Limb (tissue), 2 donors: ENCODE measurements at regions not wholly inside any gene's neighbourhood (a gene's known extent, or its start where the extent isn't known, plus 50 kb on each side); places are given as distances from the start of the nearest gene placed in this dataset.

Experiments used
- DNase-seq, 2 donors: peaks; one replicate each; pipeline ENCODE4 v3.0.0-alpha.2; 2016; ENCODE audit errors: extremely low spot score in 2 of 2

- DNase-seq, result no peak
Observed at GRCh38 chr2:150319085-150319484, 168.4 kb downstream of the RND3 start.

- DNase-seq, result no peak
Observed at GRCh38 chr2:150312271-150312670, 175.2 kb downstream of the RND3 start.

GRCh38 chr2:150309311-150310080 lies 178.0 kb downstream of the RND3 start:
- DNase-seq, result no peak

GRCh38 chr2:150307258-150307657 lies 180.2 kb downstream of the RND3 start:
- DNase-seq, result no peak

- DNase-seq, result no peak
Observed at GRCh38 chr2:150303281-150303680, 184.2 kb downstream of the RND3 start.

- no peak for DNase-seq
Observed at GRCh38 chr2:150298571-150299305, 188.7 kb downstream of the RND3 start.

- DNase-seq, result peak in 1 of 2 donors; percentile 61
Observed at GRCh38 chr2:150296770-150297546, 190.5 kb downstream of the RND3 start.

GRCh38 chr2:150295544-150295943 lies 191.9 kb downstream of the RND3 start:
- DNase-seq, result no peak

- no peak for DNase-seq
Observed at GRCh38 chr2:150293771-150294170, 193.7 kb downstream of the RND3 start.

GRCh38 chr2:150292807-150293206 lies 194.7 kb downstream of the RND3 start:
- no peak for DNase-seq

GRCh38 chr2:150292192-150292591 lies 195.3 kb downstream of the RND3 start:
- DNase-seq, result no peak

GRCh38 chr2:150286730-150287362 lies 200.6 kb downstream of the RND3 start:
- DNase-seq, result no peak

GRCh38 chr2:150284116-150284515 lies 203.4 kb downstream of the RND3 start:
- no peak for DNase-seq

GRCh38 chr2:150282771-150283371 lies 204.6 kb downstream of the RND3 start:
- peak in 1 of 2 donors; percentile 19 for DNase-seq

GRCh38 chr2:150282357-150282756 lies 205.1 kb downstream of the RND3 start:
- DNase-seq, result peak in 1 of 2 donors; percentile 43

- peak in 1 of 2 donors; percentile 71 for DNase-seq
Observed at GRCh38 chr2:150280231-150280630, 207.2 kb downstream of the RND3 start.

- no peak for DNase-seq
Observed at GRCh38 chr2:150279686-150280085, 207.8 kb downstream of the RND3 start.

GRCh38 chr2:150276737-150277136 lies 210.7 kb downstream of the RND3 start:
- no peak for DNase-seq

- DNase-seq, result no peak
Observed at GRCh38 chr2:150274108-150274507, 213.4 kb downstream of the RND3 start.

- no peak for DNase-seq
Observed at GRCh38 chr2:150271952-150272802, 215.3 kb downstream of the RND3 start.
